ENCODE measurements at regions not wholly inside any gene's neighbourhood (a gene's known extent, or its start where the extent isn't known, plus 50 kb on each side); places are given as distances from the start of the nearest gene placed in this dataset.

- no peak for TF ChIP-seq POLR2A (IDR thresholded peaks at IDR 0.05; ENCODE audit: low read depth, low read length)
- TF ChIP-seq TAF1 (IDR thresholded peaks at IDR 0.05; ENCODE audit: low read depth, low read length) = no peak
- no peak for TF ChIP-seq POU2F2 (IDR thresholded peaks at IDR 0.05; ENCODE audit: low read depth, low read length)
- TF ChIP-seq POLR2AphosphoS5 (IDR thresholded peaks at IDR 0.05; ENCODE audit: low read depth, low read length) = no peak
- no peak for TF ChIP-seq SPI1 (IDR thresholded peaks at IDR 0.05; ENCODE audit: low read depth, low read length)
- no peak for TF ChIP-seq PAX5 (IDR thresholded peaks at IDR 0.05; ENCODE audit: insufficient read depth, low read length, severe bottlenecking)
These were observed 293.5 kb downstream of the GPAM start for GRCh38 chr10:111890046-111890445.

Measured in GM12891 (cell line).